GM19240 (cell line): ENCODE measurements at regions not wholly inside any gene's neighbourhood (a gene's known extent, or its start where the extent isn't known, plus 50 kb on each side); places are given as distances from the start of the nearest gene placed in this dataset.

Experiments used
- DNase-seq: peaks from one replicate; pipeline ENCODE4 v3.0.0; 2011; ENCODE audit warnings: low spot score; ENCODE audit not compliant: insufficient read length

DNA sequence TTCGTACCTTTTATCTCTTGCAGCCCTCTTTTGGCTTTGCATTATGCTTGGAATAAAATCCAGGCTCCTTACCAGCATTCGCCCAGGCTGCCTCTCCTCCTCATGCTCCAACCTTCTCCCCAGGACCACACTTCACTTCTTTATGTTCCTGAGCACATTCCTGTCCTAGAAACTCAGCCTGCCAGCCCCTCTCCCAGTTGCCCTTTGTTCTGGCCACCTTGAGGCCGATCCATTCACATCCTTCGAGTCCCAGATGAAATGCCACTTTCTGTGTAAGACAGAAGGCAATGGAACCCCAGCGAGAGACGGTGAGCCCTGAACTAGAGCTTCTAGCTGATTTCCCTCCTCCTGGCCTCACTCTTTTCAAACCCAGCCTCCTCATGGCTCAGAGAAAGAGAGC is 73.0 kb upstream of the NTM start:
- no peak for DNase-seq

DNA sequence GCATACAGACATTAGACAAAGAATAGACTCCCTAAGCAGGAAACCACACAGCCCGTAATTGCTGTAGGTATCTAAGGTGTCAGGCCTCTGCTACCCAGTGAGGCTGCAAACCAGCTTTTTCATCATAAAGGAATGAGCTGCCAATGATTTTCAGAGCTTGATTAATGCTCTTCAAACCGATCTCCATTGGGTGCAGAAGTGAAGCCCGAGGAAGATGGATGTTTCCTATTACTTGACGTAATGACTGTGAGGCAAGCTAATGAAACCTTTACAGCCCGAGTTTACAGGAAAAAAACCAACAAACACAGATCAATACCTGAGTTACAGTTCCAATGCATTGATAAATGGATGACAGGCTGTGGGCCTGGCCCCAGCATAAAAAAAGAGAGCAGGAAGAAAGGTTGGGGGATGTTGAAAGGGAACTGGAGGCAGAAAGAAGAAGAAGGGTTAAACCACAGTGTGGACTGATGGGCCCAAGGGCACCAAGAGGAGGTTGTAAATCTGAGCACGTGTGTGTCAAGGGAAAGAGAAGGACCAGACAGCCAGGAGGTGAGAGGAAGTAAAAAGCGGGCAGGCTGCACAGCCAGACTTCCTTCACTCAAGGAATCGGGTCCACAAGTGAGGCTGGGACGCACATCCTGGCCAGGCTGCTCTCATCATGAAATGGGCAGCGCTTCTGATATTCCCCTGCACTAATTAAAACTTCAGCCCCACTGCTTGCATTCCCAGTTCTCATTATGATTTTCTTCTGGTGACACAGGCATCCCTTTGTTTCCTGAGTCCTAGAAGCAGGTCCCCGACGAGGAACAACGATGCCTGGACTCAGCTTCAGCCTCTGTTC is 70.6 kb upstream of the NTM start:
- DNase-seq: no peak

DNA sequence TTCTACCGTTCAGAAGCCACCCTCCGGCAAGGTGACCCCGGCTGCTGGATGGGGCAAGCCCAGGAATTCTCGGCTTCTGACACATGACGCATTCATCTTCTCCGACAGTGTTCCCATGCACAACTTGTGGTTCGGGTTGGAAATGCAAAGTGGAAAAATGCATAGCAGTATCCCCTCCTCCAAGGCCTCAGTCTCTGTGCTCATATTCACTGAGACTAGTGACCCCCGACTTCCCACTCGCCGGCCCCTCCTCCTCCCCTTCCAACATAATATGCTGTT is 70.0 kb upstream of the NTM start:
- no peak for DNase-seq

- no peak for DNase-seq
These were observed 69.1 kb upstream of the NTM start for GRCh38 chr11:131301306-131301705.

DNA sequence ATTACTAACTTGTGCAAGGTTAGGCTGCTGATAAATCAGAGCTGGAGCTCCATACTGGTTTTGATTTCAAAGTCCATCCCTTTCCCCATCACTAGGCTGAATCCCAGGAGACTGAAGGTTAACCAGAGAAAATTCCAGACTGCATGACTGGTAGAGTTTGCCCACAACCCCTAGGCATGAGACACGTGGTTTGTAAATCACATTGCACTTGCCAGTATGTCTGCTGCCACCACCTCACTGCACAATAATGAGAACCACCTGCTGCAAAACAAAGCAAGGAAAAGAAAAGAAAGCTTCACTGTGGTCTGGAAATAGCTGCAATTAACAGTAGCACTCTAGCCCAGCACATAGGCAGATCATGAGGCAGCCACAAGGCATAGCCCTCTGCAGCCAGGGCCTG is 67.6 kb upstream of the NTM start:
- DNase-seq: no peak

DNA sequence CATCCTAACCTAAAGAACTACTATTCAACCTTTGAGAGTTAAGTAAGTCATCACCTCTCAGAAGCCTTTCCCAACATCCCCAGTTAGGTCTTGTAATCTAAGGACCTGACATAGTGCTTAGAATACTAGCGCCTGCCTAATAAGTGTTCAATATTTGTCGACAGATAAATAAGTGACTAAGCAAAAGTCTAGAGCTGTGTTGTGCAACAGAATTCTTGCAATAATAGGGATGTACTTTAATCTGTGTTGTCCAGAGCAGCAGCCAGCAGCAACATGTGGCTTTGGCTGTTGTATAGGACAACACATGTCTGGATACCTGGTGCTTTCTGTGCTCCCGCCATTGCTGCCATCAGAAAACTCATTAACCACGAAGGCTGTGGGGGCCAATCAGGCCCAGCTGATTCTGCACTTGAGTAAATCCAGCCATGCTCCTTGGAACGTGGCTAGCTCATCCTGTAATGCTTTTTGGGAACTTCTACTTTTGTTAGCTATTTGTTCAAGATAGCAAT is 66.8 kb upstream of the NTM start:
- DNase-seq: no peak

- DNase-seq: no peak
These were observed 65.4 kb upstream of the NTM start for GRCh38 chr11:131305005-131305404.

DNA sequence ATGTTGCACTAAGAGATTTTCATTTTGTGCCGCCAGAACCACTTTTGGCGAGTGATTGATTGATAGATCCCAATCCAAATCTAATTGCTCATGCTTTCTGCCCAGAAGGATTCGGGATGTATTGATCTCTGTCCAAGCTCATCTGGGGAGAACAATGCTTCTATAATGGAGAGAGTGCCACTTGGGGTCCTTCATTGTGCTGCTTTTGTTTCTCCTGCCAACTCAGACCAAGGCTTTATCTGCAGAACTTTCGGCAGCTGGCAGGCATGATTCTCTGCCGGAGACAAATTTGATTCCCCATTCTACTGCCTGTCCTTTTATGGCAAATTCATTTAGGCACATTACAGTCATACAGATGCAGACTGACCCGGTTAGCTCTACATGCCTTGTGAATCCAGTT is 62.9 kb upstream of the NTM start:
- no peak for DNase-seq

GRCh38 chr11:131309776-131310175 is 60.6 kb upstream of the NTM start:
- no peak for DNase-seq

DNA sequence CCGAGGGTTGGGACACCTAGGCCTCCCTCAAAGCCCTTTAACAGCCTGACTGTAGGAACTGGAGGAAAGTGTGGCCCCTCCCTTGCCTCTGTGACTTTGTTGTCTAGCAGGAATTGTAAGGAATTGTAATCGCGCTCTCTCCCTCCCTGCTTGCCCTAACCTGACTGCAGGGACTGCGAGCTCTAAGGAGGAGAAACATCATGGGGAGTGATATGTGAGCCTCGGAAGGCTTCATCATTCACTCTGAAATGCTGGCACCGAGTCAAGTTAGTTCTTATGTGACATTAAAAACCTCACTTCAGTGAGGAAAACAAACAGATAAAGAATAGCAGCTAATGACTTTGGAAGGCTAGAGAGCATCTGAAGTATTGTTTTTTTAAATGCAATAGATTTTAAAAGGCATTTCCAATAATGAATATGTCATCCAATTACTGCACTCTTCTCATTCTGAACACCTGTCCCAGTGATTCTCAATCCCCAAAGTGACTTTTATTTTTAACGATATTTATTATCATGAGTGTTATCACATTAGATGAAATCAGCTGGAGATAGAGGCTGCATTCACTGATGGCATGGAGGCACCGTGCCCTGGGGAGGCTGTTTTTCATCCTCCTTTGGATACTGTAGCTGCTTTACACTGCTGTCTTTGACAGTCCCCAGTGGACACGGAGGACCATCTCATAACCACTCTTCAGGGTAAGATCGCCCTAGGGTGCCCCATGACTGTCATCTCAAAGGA is 58.5 kb upstream of the NTM start:
- no peak for DNase-seq
